SU-DHL-6 (cell line): ENCODE measurements at regions not wholly inside any gene's neighbourhood (a gene's known extent, or its start where the extent isn't known, plus 50 kb on each side); places are given as distances from the start of the nearest gene placed in this dataset.

ENCODE experiments used
- EZH2phosphoT487 ChIP-seq: fragments of 200-600 bp; sonication (generic), shearing (Covaris generic); conservative IDR thresholded peaks from 2 replicates; pipeline ENCODE4 v1.6.1; 2018; ENCODE audit warnings: mild to moderate bottlenecking, antibody characterized with exemption, low read length, moderate library complexity, mixed read lengths
- TF ChIP-seq, protein P1 (sequence below): fragments of 200-600 bp; sonication (generic); IDR thresholded peaks from one replicate; pipeline ENCODE4 v1.5.1; 2017; ENCODE audit warnings: antibody characterized with exemption, mild to moderate bottlenecking, low read length, moderate library complexity; ENCODE audit not compliant: insufficient read depth, poor library complexity, severe bottlenecking

DNA sequence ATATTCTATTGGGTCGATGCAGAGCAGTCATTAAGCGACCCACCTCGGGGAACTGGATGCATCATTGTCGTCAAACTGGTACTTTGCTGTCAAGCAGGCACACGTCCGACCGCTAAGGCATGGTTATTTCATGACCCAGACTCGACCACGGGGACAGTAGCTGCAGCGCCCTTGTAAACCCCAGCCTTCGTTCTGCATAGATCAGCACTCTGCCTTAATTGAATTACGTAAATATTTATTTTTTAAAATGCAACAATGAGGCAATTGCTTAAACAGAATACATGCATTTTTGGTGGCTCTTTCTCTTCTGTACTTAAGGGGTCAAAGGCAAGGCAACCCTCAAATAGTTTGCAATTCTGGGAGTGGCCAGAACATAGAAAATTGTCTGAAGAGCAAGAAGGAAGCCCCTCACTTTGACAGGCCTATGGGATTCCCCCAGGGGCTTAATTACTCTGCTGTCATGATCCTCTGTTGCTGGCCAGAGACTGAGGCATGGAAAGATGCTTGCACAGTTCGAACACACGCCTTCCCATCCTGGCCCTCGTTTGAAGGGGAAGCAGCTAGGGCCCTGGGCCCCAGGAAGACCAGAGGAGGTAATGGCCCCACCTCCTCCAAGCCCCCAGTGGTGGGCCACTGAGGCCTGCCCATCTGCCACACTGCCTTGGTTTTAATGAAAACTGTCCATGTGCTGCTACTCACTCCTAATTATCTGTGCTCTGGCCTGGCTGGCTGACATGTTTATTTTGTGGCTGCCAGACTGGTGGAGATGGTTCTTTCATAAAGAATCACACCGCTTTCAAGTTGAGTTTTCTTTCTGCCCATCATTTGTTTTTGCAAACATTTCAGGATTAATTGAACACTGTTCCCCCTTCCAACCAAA is 169.7 kb upstream of the MAST4 start:
- TF ChIP-seq EZH2phosphoT487: no peak
- TF ChIP-seq, protein P1, sequence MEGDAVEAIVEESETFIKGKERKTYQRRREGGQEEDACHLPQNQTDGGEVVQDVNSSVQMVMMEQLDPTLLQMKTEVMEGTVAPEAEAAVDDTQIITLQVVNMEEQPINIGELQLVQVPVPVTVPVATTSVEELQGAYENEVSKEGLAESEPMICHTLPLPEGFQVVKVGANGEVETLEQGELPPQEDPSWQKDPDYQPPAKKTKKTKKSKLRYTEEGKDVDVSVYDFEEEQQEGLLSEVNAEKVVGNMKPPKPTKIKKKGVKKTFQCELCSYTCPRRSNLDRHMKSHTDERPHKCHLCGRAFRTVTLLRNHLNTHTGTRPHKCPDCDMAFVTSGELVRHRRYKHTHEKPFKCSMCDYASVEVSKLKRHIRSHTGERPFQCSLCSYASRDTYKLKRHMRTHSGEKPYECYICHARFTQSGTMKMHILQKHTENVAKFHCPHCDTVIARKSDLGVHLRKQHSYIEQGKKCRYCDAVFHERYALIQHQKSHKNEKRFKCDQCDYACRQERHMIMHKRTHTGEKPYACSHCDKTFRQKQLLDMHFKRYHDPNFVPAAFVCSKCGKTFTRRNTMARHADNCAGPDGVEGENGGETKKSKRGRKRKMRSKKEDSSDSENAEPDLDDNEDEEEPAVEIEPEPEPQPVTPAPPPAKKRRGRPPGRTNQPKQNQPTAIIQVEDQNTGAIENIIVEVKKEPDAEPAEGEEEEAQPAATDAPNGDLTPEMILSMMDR: no peak
